Right renal cortex interstitium (tissue), 3 donors: ENCODE measurements at regions not wholly inside any gene's neighbourhood (a gene's known extent, or its start where the extent isn't known, plus 50 kb on each side); places are given as distances from the start of the nearest gene placed in this dataset.
A peak's percentile ranks its signal among the peaks of the same experiment; 100 is the strongest.
"Not testable (repeated sequence)": the region's sequence is repeated elsewhere in the genome, so short reads cannot be mapped to it uniquely, and the experiment has no call there.

ENCODE experiments used
- DNase-seq, 3 donors: peaks; one replicate each; pipeline ENCODE4 v3.0.0-alpha.2; 2013; ENCODE audit warnings: low read depth in 3 of 3, low spot score in 2 of 3

GRCh38 chr6:9250852-9251251 is 815.5 kb upstream of the SLC35B3 start:
- peak; percentile 19 to 35 (median 25) for DNase-seq

DNA sequence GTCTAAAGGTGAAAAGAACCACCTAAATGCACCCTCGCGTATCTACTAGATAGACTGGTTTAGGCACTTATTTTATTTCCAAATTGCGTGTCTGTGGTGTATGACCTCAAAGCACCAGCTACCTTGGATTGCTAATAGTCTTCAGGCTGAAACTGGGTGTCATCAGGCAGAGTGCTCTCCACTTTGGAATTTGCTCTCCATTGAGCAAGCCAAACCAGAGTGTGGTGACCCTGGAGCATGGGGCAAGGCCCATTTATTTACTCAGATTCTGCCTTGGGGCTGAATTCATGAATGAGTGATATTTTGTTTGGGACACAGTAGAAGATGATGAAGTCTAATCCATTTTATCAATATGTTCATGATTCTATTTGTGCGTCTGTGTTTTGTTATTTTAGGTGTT is 812.8 kb upstream of the SLC35B3 start:
- no peak for DNase-seq

GRCh38 chr6:9240861-9241260 is 805.5 kb upstream of the SLC35B3 start:
- no peak for DNase-seq

DNA sequence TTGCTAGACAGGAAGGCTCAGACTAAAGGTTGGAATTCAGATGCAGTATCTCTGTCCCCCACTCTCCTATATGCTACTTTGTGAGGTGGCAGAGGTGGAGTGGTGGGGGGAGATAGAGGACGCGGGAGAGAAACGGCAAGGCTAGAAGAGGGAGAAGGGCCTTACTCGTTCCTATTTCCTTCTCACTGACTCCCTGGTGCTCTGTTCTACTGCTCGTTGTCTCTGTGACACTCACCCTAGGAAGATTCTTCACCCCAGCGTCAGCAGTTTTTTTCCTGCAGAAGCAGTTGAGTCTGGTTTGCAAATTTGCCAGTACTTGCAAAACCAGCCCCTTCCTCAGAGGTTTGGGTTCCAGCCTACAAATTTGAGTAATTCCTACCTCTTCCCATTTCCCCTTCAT is 801.1 kb upstream of the SLC35B3 start:
- no peak for DNase-seq

- DNase-seq, result no peak
Observed at GRCh38 chr6:9233686-9234085, 798.3 kb upstream of the SLC35B3 start.

DNA sequence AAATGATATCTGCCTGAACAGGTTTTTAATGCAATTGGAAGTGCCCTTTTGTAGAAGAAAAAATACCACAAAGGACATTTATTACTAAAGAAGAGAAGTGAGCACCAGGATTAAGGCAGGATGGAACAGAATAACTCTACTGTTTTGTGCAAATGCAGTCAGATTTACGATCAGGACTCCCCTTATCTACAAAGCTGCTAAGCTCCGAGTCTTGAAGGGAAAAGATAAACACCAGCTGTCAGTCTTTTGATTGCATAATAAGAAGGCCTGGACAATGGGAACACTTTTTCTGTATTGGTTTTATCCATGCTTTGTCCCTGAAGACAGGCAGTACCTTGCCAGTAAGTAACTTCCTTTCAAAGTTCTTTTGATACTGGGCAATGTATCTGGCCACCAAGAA is 797.9 kb upstream of the SLC35B3 start:
- no peak for DNase-seq

DNA sequence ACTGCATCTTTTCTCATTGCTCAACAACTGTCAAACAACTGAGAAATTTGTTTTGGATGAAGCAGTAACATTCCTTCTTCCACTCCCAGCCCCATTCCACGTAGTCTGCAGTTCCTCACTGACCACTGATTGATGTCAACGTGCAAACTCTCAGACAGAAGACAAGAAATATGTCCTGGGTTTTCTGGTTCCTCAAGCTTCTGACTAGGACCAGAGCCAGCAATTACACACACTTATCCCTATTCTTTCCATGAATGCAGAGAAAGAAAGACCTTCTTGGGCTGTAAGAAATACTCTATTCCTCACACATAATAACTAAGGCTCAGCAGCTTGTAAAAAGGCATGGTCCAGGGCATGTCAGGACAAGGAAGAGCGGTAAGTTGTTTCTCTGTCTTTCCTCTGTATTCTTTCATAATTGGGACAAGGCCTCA is 790.1 kb upstream of the SLC35B3 start:
- no peak for DNase-seq

DNA sequence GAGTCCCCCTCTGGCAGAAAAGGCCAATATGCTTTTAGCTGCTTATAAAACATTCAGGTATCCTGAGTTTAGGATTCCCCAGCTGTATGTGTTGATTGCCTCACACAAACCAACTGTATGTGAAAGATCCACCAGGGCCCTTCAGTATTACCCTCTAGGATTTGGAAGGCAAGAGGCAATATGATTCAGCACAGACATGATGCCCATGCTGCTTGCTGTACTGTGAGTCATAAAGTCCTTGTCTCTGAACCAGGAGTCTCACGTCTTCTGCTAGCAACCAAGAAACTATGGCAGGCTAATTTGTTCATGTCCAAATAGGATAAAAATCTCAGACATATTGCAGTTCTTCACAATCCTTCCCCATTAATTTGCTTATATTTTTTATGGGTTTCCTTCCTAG is 789.2 kb upstream of the SLC35B3 start:
- DNase-seq, result no peak

- not testable (repeated sequence) for DNase-seq
Observed at GRCh38 chr6:9213717-9214116, 778.4 kb upstream of the SLC35B3 start.

DNA sequence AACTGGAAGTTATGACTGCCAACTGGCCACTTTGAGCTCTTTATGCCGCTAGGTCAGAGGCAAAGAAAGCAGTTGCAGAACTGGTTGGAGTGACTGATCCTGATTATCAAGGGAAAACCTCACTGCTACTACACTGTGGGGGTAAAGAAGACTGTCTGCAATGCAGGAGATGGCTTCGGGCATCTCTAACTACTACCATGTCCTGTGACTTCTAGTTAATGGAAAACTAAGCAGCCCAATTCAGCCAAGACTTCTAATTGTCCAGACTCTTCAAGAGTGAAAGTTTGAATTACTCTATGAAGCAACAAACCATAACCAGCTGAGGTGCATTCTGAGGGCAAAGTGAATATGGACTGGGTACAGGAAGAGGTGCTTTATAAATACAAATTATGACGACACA is 773.6 kb upstream of the SLC35B3 start:
- no peak for DNase-seq

DNA sequence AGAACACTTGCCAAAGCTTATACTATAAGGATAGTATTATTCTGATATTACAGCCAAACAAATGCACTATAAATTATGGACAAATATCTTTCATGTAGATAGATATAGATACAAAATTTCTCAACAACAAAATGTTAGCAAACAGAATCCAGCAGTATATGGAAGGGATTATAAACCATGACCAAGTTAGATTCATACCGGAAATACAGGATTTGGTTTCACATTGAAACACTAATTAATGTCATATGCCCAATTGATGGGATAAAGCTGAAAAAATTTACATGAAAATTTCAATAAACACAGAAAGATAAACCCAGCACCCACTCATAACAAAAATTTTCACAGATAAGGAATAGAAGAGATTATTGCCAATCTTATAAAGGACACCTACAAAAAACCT is 770.3 kb upstream of the SLC35B3 start:
- DNase-seq, result no peak

DNA sequence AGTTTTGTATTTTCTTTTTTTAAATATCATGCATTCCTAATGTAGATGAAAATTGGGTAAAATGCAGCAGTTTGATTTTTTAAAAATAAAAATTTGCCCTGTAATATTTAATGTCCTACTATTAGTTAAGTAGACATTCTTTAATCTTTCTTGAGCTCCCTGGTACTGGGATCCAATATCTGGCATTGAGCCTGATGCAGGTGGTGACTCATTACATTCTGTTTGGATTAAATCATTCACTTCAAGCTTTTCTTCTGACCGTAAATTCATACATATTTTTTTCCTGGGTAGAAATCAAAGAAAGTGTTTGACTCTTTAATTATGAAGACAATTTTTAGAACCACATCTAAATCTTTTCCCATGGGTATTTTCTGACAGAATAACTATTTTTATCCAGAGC is 768.8 kb upstream of the SLC35B3 start:
- DNase-seq, result no peak

DNA sequence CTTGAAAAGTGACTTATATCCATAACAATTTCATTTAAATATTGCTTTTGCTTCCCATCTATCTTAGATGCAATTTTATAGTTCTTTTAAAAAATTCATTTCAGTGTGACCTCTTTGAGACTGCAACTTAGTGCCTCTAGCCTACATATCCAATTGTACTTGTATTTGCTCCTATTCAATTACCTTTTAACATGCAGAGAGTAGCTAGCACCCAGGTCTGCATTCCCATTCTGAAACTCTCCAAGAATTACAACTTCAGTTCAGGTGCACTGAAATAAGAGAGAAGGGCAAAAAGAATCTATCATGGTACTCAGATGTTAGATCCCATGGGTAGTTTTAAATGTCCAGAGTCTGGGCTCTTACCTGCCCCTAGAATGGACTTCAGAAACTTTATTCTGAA is 765.4 kb upstream of the SLC35B3 start:
- DNase-seq, result no peak

- no peak for DNase-seq
Observed at GRCh38 chr6:9197726-9198125, 762.4 kb upstream of the SLC35B3 start.

DNA sequence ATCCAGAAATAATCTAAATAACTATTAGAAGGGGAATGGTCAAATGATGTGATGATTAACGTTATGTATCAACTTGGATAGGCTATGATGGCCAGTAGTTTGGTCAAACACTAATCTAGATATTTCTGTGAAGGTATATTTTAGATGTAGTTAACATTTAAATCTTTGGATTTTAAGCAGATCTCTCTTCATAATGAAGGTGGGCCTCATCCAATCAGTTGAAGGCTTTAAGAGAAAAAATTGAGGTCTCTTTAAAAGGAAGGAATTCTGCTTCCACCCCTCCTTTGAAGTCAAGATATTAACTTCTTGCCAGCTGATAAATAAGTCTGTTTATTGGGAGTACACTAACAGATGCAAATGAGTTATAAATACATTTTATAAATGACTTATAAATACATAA is 760.0 kb upstream of the SLC35B3 start:
- no peak for DNase-seq

DNA sequence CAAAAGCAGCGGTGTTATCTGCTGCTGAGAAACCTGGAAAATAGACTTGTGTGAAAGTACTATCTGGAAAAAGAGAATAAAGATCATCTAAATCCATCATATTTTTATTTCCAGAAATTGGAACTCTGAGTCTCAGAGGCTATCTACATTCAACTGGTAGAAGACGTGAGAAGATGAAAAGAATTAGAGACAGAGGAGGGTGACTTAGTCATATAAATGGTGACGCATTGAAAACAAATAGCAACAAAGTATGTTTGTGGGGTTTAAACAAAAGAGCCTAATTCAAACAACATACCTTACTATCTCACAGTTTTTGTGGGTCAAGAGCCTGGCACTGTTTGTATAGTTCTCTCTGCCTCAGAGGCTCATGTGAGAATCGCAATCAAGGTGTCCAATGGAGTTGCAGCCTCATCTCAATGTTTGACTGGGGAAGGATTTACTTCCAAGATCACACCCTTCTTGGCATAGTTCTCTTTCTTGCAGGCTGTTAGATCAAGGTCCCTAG is 757.1 kb upstream of the SLC35B3 start:
- DNase-seq, result no peak

DNA sequence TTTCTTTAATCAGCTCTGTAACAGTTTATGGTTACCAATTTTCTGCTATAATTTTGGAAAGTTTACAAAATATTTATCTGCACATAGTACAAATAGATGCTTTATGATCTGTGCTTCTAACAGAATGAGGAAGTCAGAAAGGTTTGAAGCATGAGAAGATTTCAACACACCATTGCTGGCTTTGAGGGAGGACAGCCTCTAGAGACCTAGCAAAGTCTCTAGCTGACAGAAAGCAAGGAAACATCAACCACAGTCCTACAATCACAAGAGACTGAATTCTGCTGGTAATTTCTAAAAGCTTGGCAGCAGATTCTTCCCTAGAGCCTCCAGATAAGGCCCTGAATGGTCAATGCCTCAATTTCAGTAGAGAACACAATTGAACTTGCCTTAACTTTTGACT is 750.8 kb upstream of the SLC35B3 start:
- no peak for DNase-seq

DNA sequence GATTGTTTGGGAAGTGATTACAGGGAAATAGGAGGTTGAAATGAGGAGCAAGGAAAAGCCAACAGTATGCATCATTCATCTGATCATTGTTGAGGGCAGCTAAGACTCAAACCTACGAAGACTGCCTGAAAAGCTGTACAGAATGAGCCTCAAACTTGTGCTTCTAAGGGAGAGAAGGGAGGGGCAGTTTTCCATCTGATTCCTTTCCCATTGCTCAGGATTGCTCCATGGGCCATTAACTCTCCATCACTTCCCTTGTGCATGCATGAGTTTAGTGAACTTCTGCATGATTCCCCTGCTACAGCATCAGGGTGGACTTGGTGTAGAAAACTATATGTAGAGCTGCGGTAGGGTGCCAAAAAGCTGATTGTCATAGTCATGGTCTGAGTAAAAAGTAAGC is 742.7 kb upstream of the SLC35B3 start:
- DNase-seq, result peak in 1 of 3 donors; percentile 10

DNA sequence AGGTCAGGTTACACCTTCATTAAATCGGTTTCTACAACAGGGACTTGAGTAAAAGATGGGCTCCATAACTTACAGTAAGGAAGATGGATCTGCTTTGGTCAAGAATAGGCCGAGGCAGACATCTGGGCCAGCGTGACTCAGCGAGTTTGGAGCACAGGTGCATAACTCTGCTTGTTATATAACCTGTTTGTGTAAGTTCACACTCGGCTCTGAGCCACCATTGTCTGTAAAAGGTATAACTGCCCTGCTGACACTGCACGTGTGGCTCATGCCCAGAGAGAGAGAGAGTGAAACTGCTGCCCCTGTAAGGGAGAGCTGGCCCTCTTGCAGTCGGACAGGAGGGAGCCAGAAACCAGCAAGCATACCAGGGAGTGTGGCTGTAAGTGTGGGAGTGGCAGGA is 737.9 kb upstream of the SLC35B3 start:
- no peak for DNase-seq

GRCh38 chr6:9172096-9172495 is 736.8 kb upstream of the SLC35B3 start:
- DNase-seq, result no peak

- no peak for DNase-seq
Observed at GRCh38 chr6:9168669-9169068, 733.3 kb upstream of the SLC35B3 start.

DNA sequence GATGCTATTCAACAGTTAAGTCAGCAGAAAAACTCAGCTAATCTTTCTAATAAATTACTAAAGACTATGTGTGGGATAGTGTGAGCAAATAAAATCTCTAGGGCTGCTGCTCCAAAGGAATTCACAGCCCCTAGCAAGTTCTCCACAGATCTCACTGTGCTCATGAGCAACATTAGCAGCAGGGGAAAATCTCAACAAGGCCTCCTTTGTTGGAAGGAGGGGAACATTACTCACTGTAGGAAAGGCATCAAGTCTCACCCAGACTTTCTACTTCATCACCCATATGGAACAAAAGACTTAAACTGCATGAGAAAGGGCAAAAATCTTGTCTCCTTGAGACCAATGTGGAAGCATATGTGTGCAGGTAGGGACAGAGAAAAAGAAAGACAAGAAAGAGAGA is 726.4 kb upstream of the SLC35B3 start:
- DNase-seq, result no peak

DNA sequence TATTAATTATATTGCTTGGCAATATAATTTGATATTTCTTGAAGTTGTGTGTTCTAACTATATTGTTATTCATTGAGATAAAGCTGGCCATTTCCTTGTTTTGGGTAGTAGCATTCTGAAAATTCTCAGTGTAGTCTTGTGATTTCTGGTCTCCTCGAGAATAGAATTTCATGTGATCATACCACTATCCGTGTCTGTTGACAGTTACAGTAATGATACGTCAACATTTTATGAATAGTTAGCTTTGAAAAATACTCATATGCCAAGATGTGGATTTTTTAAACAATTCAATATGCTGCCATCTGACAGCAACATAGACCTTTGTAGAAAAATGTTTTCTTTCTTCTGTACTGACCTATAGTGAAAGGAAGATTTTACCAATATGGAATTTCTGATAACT is 723.7 kb upstream of the SLC35B3 start:
- no peak for DNase-seq

- no peak for DNase-seq
Observed at GRCh38 chr6:9155836-9156235, 720.5 kb upstream of the SLC35B3 start.
